ENCODE measurements at regions not wholly inside any gene's neighbourhood (a gene's known extent, or its start where the extent isn't known, plus 50 kb on each side); places are given as distances from the start of the nearest gene placed in this dataset.
"Not testable (repeated sequence)": the region's sequence is repeated elsewhere in the genome, so short reads cannot be mapped to it uniquely, and the experiment has no call there.

DNA sequence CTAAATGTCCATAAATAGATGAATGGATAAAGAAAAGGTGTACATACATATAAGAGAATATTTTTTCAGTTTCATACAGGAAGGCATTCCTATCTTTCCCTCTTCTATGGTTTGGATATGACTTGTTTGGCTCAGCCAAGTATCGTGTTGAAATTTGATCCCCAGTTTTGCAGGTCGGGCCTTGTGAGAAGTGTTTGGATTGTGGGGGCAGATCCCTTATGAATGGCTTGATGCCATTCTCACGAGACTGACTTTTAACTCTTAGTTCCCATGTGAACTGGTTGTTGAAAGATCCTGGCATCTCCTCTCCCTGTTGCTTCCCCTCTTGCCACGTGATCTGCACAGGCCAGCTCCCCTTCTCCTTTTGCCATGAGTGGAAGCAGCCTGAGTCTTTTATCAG, 421.1 kb upstream of the FTMT start:
- intact Hi-C loops (cut with DNase I; ENCODE audit: low total_unique reads) = no loop called here
- H3K4me3 ChIP-seq (ENCODE audit: low read depth, poor library complexity, severe bottlenecking) = no peak overlapping the region
- TF ChIP-seq POLR2A (IDR thresholded peaks at IDR 0.05) (no peak), CTCF (IDR thresholded peaks at IDR 0.05) (no peak)
- WGBS, 2 donors = 28 to 40% methylated on average over 4 of the region's 4 CpGs
- DNase-seq (ENCODE audit: low spot score in 2 of 2) = no peak

GRCh38 chr5:121445511-121445910, 406.2 kb upstream of the FTMT start:
- no peak overlapping the region for H3K4me3 ChIP-seq (ENCODE audit: low read depth, poor library complexity, severe bottlenecking)
- 69 to 80% methylated on average over 2 of the region's 2 CpGs for WGBS, 2 donors
- intact Hi-C loops (cut with DNase I; ENCODE audit: low total_unique reads) = no loop called here
- DNase-seq (ENCODE audit: low spot score in 2 of 2) = no peak
- TF ChIP-seq CTCF (IDR thresholded peaks at IDR 0.05) = no peak
- TF ChIP-seq POLR2A (IDR thresholded peaks at IDR 0.05) = no peak

- no peak overlapping the region for H3K4me3 ChIP-seq (ENCODE audit: low read depth, poor library complexity, severe bottlenecking)
Measured at GRCh38 chr5:121462441-121462840, 389.2 kb upstream of the FTMT start.

DNA sequence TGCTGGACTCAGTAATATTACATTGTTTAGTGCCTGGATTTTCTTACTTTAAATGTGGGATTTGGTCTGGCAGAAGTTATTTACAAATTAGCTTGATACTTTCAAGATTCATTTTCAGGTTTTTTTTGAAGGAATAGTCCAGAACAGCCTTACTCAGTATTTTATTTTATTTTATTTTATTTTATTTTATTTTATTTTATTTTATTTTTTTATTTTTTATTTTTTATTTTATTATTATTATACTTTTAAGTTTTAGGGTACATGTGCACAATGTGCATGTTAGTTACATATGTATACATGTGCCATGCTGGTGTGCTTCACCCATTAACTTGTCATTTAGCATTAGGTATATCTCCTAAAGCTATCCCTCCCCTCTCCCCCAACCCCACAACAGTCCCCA, 380.5 kb upstream of the FTMT start:
- H3K4me3 ChIP-seq (ENCODE audit: low read depth, poor library complexity, severe bottlenecking); intact Hi-C loops (cut with DNase I; ENCODE audit: low total_unique reads); DNase-seq (ENCODE audit: low spot score in 2 of 2): not testable (repeated sequence)

More at GRCh38 chr5:121462441-121462840, 389.2 kb upstream of the FTMT start:
- TF ChIP-seq CTCF (IDR thresholded peaks at IDR 0.05) (no peak), POLR2A (IDR thresholded peaks at IDR 0.05) (no peak)
- intact Hi-C loops (cut with DNase I; ENCODE audit: low total_unique reads) = no loop called here
- WGBS, 2 donors = 63 to 79% methylated on average over 3 of the region's 3 CpGs
- no peak for DNase-seq (ENCODE audit: low spot score in 2 of 2)

DNA sequence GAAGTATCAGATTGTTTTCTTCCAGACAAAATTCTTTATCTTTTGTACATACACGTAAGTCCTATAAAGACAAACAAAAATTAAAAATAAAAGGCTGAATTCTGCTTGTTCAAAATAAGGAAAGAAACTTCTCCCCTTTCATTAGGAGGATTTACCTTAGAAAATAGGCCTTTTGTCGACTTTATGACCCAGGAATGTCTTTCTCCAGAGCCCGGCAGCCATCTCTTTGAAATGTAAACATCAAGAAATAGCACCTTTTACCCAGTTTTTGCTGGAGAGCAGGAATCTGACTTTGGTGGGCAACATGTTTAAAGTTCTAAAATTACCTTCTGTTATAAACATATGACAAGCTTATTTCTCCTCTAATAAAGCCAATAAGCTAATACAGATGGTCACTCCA, 373.0 kb upstream of the FTMT start:
- intact Hi-C loops (cut with DNase I; ENCODE audit: low total_unique reads) = no loop called here

DNA sequence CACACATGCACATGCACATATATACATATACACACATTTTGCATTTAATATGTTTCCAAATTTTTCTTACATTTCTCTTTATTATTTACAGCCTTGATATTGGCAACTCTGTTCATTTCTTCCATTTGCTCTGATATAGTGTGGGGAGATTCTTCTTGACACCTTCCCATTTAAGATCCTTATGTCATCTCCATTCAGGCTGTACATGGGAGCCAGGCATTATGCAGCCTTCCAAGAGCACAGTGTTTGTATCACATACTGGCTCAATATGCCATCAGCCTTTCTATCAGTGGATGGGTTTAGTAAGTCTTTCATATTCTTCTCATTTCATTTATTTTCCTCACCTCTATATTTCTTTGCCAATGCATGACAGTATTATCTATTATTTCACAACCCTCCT, 372.3 kb upstream of the FTMT start:
- no peak for TF ChIP-seq POLR2A (IDR thresholded peaks at IDR 0.05)
- TF ChIP-seq CTCF (IDR thresholded peaks at IDR 0.05) = no peak
- no peak overlapping the region for H3K4me3 ChIP-seq (ENCODE audit: low read depth, poor library complexity, severe bottlenecking)
- DNase-seq (ENCODE audit: low spot score in 2 of 2) = no peak
- intact Hi-C loops (cut with DNase I; ENCODE audit: low total_unique reads) = no loop called here

More for the DNA sequence above, 373.0 kb upstream of the FTMT start:
- no peak for DNase-seq (ENCODE audit: low spot score in 2 of 2)
- no peak overlapping the region for H3K4me3 ChIP-seq (ENCODE audit: low read depth, poor library complexity, severe bottlenecking)
- TF ChIP-seq CTCF (IDR thresholded peaks at IDR 0.05) = no peak
- no peak for TF ChIP-seq POLR2A (IDR thresholded peaks at IDR 0.05)
- 70 to 75% methylated on average over 3 of the region's 3 CpGs for WGBS, 2 donors

Data from lower leg skin (tissue), 4 donors.